Testis (tissue), 2 donors: ENCODE measurements at regions not wholly inside any gene's neighbourhood (a gene's known extent, or its start where the extent isn't known, plus 50 kb on each side); places are given as distances from the start of the nearest gene placed in this dataset.

Experiments used
- POLR2A ChIP-seq: fragments of 450-650 bp; IDR thresholded peaks from one replicate; pipeline ENCODE4 v1.6.1; 2017; ENCODE audit warnings: antibody characterized with exemption, mild to moderate bottlenecking, moderate library complexity
- TF ChIP-seq, protein P1 (sequence below), 3 experiments: fragments of 450-650 bp in 2 of 3; fragments of 200-600 bp in 1 of 3; sonication (generic) in 1 of 3; IDR thresholded peaks; one replicate each; pipeline ENCODE4 v1.5.1; 2016 to 2019; ENCODE audit warnings: antibody characterized with exemption in 3 of 3, mild to moderate bottlenecking in 2 of 3, moderate library complexity in 1 of 3

GRCh38 chr2:224287531-224287930 is 114.4 kb downstream of the FAM124B start:
- TF ChIP-seq, protein P1, sequence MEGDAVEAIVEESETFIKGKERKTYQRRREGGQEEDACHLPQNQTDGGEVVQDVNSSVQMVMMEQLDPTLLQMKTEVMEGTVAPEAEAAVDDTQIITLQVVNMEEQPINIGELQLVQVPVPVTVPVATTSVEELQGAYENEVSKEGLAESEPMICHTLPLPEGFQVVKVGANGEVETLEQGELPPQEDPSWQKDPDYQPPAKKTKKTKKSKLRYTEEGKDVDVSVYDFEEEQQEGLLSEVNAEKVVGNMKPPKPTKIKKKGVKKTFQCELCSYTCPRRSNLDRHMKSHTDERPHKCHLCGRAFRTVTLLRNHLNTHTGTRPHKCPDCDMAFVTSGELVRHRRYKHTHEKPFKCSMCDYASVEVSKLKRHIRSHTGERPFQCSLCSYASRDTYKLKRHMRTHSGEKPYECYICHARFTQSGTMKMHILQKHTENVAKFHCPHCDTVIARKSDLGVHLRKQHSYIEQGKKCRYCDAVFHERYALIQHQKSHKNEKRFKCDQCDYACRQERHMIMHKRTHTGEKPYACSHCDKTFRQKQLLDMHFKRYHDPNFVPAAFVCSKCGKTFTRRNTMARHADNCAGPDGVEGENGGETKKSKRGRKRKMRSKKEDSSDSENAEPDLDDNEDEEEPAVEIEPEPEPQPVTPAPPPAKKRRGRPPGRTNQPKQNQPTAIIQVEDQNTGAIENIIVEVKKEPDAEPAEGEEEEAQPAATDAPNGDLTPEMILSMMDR (IDR thresholded peaks at IDR 0.05): no peak
- no peak for TF ChIP-seq POLR2A
